Kidney (tissue), 13 donors: ENCODE measurements at regions not wholly inside any gene's neighbourhood (a gene's known extent, or its start where the extent isn't known, plus 50 kb on each side); places are given as distances from the start of the nearest gene placed in this dataset.

ENCODE experiments used
- DNase-seq, 5 donors: peaks; one replicate each; pipeline ENCODE4 v3.0.0-alpha.2; 2013 to 2020
- FAIRE-seq: peaks from 2 replicates; lab custom pipeline; 2012; peaks lifted over from hg19 to GRCh38; lab: Jason Lieb, UNC
- H3K27ac ChIP-seq, 2 donors: one replicate each; pipeline ENCODE4 v1.7.0; 2013; ENCODE audit warnings: low read depth in 2 of 2, low read length in 2 of 2, inconsistent platforms in 1 of 2
- H3K27me3 ChIP-seq: one replicate; pipeline ENCODE4 v1.7.1; 2013; ENCODE audit warnings: low read length, inconsistent platforms; ENCODE audit not compliant: control insufficient read depth, insufficient read depth
- H3K36me3 ChIP-seq, 3 donors: one replicate each; pipeline versions ENCODE4 v1.7.0 to v1.7.1; 2013; ENCODE audit warnings: low read length in 3 of 3, control low read depth in 1 of 3, inconsistent platforms in 1 of 3; ENCODE audit not compliant: insufficient read depth in 3 of 3, control insufficient read depth in 2 of 3
- H3K4me1 ChIP-seq, 3 donors: one replicate each; pipeline versions ENCODE4 v1.7.0 to v1.7.1; 2013; ENCODE audit warnings: low read length in 3 of 3, inconsistent platforms in 1 of 3, low read depth in 1 of 3; ENCODE audit not compliant: control insufficient read depth in 2 of 3, insufficient read depth in 2 of 3
- H3K4me3 ChIP-seq, 3 donors: one replicate each; pipeline versions ENCODE4 v1.7.0 to v1.8.1; 2013; ENCODE audit warnings: low read length in 3 of 3, control low read depth in 1 of 3, inconsistent platforms in 1 of 3
- H3K9ac ChIP-seq, 3 donors: one replicate each; pipeline versions ENCODE4 v1.7.0 to v1.7.1; 2013; ENCODE audit warnings: low read length in 3 of 3, control low read depth in 1 of 3, inconsistent platforms in 1 of 3
- H3K9me3 ChIP-seq, 3 donors: one replicate each; pipeline versions ENCODE4 v1.7.0 to v1.7.1; 2013; ENCODE audit warnings: low read length in 3 of 3, control low read depth in 1 of 3, inconsistent platforms in 1 of 3; ENCODE audit not compliant: control insufficient read depth in 2 of 3, insufficient read depth in 1 of 3
- CTCF ChIP-seq: IDR thresholded peaks from 3 replicates; pipeline ENCODE4 v1.5.1; 2012; ENCODE audit warnings: mild to moderate bottlenecking, moderate library complexity, borderline replicate concordance; ENCODE audit not compliant: insufficient read depth; ENCODE audit errors: extremely low read depth
- intact Hi-C: fragments of 100-400 bp; cut with DNase I; formaldehyde crosslinking; loops from one replicate; pipeline ENCODE4 v1.11.1; 2022
- donor health status: control.
- donor health status: control.
- donor health status: control.
- donor health status: control.
- donor health status: control.
- donor health status: DM: yes; HTN: yes; CAD: no.
- donor health status: Normal renal cell carcinoma (clear cell type).

- H3K9ac ChIP-seq: no peak overlapping the region
- H3K9me3 ChIP-seq: no peaks in the 10 kb centered on the region
- H3K27me3 ChIP-seq: no peaks in the 10 kb centered on the region
- FAIRE-seq (no peak), DNase-seq (peak in 1 of 5 donors; percentile 6)
- no peak overlapping the region for H3K27ac ChIP-seq
- no peaks in the 10 kb centered on the region for H3K36me3 ChIP-seq
- TF ChIP-seq CTCF: no peak
- H3K4me1 ChIP-seq: no peaks in the 10 kb centered on the region
- intact Hi-C loops: no loop called here
- H3K4me3 ChIP-seq: no peak overlapping the region
Measured at GRCh38 chr3:3708769-3709115, 90.5 kb upstream of the LRRN1 start.

- DNase-seq: peak in 2 of 5 donors; percentile 18 to 22
- H3K9me3 ChIP-seq: no peaks in the 10 kb centered on the region
- no peak for TF ChIP-seq CTCF
Measured at GRCh38 chr3:3707858-3708768, 91.1 kb upstream of the LRRN1 start.

GRCh38 chr3:3705090-3705775, 94.0 kb upstream of the LRRN1 start:
- no peaks in the 10 kb centered on the region for H3K9me3 ChIP-seq
- TF ChIP-seq CTCF: no peak
- FAIRE-seq: no peak
- H3K4me3 ChIP-seq: no peak overlapping the region
- H3K27me3 ChIP-seq: no peaks in the 10 kb centered on the region
- no peaks in the 10 kb centered on the region for H3K36me3 ChIP-seq
- no peak for DNase-seq
- H3K4me1 ChIP-seq: no peaks in the 10 kb centered on the region
- no peak overlapping the region for H3K9ac ChIP-seq
- no peak overlapping the region for H3K27ac ChIP-seq
- intact Hi-C loops: no loop called here

More at GRCh38 chr3:3707858-3708768, 91.1 kb upstream of the LRRN1 start:
- Histone ChIP-seq H3K36me3 (no peaks in the 10 kb centered on the region), H3K27ac (no peak overlapping the region), H3K4me3 (no peak overlapping the region), H3K27me3 (no peaks in the 10 kb centered on the region), H3K4me1 (no peaks in the 10 kb centered on the region), H3K9ac (no peak overlapping the region)
- no peak for FAIRE-seq
- intact Hi-C loops: no loop called here
